H1 (cell line): ENCODE measurements at regions not wholly inside any gene's neighbourhood (a gene's known extent, or its start where the extent isn't known, plus 50 kb on each side); places are given as distances from the start of the nearest gene placed in this dataset.

Experiments used
- CTCF ChIA-PET: fragments of 300-600 bp; sonication (Branson Sonifier 250); formaldehyde crosslinking; loops from one replicate; lab custom pipeline; 2021; ENCODE audit not compliant: partially characterized antibody; lab: Charles Lee
- POLR2A ChIA-PET: fragments of 300-600 bp; sonication (Branson Sonifier 250); formaldehyde crosslinking; loops from one replicate; lab custom pipeline; 2021; ENCODE audit warnings: inconsistent platforms; ENCODE audit not compliant: partially characterized antibody; lab: Charles Lee
- DNase-seq, 2 experiments: peaks; one replicate each; pipeline versions ENCODE4 v3.0.0 to v3.0.0-alpha.2; 2010 to 2022; ENCODE audit warnings: low spot score in 2 of 2, low read depth in 1 of 2, mixed read lengths in 1 of 2
- FAIRE-seq: peaks from 2 replicates; lab custom pipeline; 2011; peaks lifted over from hg19 to GRCh38; lab: Jason Lieb, UNC
- H2AFZ ChIP-seq: 2 replicates; pipeline ENCODE4 v1.8.1; 2012; ENCODE audit warnings: low read length, inconsistent platforms
- H2AK5ac ChIP-seq: 2 replicates; pipeline ENCODE4 v1.6.1; 2013; ENCODE audit warnings: low read depth, low read length
- H2BK120ac ChIP-seq: replicated peaks from 2 replicates; pipeline ENCODE3; 2013; ENCODE audit warnings: low read depth, low read length, inconsistent platforms
- H2BK12ac ChIP-seq: 2 replicates; pipeline ENCODE4 v1.6.1; 2013; ENCODE audit warnings: low read depth, low read length
- H2BK15ac ChIP-seq: 2 replicates; pipeline ENCODE4 v1.6.1; 2013; ENCODE audit warnings: low read length
- H2BK20ac ChIP-seq: 2 replicates; pipeline ENCODE4 v1.6.1; 2013; ENCODE audit warnings: low read length
- H2BK5ac ChIP-seq: 2 replicates; pipeline ENCODE4 v1.6.1; 2013; ENCODE audit warnings: low read depth, low read length
- H3K14ac ChIP-seq: 2 replicates; pipeline ENCODE4 v1.6.1; 2013; ENCODE audit warnings: inconsistent platforms; ENCODE audit not compliant: insufficient read length
- H3K18ac ChIP-seq: 2 replicates; pipeline ENCODE4 v1.6.1; 2013; ENCODE audit warnings: low read length; ENCODE audit errors: extremely low read depth
- H3K23ac ChIP-seq: 2 replicates; pipeline ENCODE4 v1.6.1; 2013; ENCODE audit warnings: inconsistent platforms; ENCODE audit not compliant: insufficient read length
- H3K23me2 ChIP-seq: 2 replicates; pipeline ENCODE4 v1.6.1; 2013; ENCODE audit warnings: low read depth, low read length
- H3K27ac ChIP-seq: 2 replicates; pipeline ENCODE4 v1.6.1; 2011; ENCODE audit warnings: low read depth, low read length, inconsistent platforms
- H3K27me3 ChIP-seq, 4 experiments: replicated peaks in 1 of 4; 1 replicate in 1 of 4; 2 replicates in 3 of 4; pipeline versions ENCODE4 v1.6.1 to v1.8.1; 2011 to 2013; ENCODE audit warnings: low read length in 3 of 4, mild to moderate bottlenecking in 3 of 4, inconsistent platforms in 2 of 4, mixed read lengths in 2 of 4, moderate library complexity in 1 of 4; ENCODE audit not compliant: control insufficient read depth in 3 of 4, insufficient read depth in 3 of 4; ENCODE audit errors: extremely low read depth in 1 of 4
- H3K36me3 ChIP-seq, 4 experiments: 2 replicates each; pipeline versions ENCODE4 v1.6.1 to v1.8.1; 2011 to 2013; ENCODE audit warnings: mild to moderate bottlenecking in 4 of 4, low read length in 3 of 4, moderate library complexity in 2 of 4, control low read depth in 1 of 4, inconsistent platforms in 1 of 4; ENCODE audit not compliant: insufficient read depth in 4 of 4, control insufficient read depth in 2 of 4
- H3K4ac ChIP-seq: replicated peaks from 2 replicates; pipeline ENCODE3; 2013; ENCODE audit warnings: low read length, low read depth, mixed read lengths, inconsistent platforms; ENCODE audit not compliant: insufficient read length
- H3K4me1 ChIP-seq, 4 experiments: replicated peaks in 1 of 4; 1 replicate in 1 of 4; 2 replicates in 3 of 4; pipeline versions ENCODE4 v1.6.1 to v1.8.1; 2011 to 2013; ENCODE audit warnings: low read length in 3 of 4, inconsistent platforms in 2 of 4, mixed read lengths in 1 of 4; ENCODE audit not compliant: insufficient read depth in 4 of 4, control insufficient read depth in 3 of 4
- H3K4me2 ChIP-seq, 2 experiments: 2 replicates each; pipeline versions ENCODE4 v1.6.1 to v1.8.1; 2011 to 2013; ENCODE audit warnings: low read depth in 2 of 2, low read length in 2 of 2, control low read depth in 1 of 2, inconsistent platforms in 1 of 2, mild to moderate bottlenecking in 1 of 2; ENCODE audit not compliant: insufficient read depth in 1 of 2
- H3K4me3 ChIP-seq, 4 experiments: fragments of 200-600, 300-600 bp in 1 of 4; sonication (generic), shearing (Covaris generic), sonication (Bioruptor Twin) in 1 of 4; 2 replicates each; pipeline versions ENCODE4 v1.5.1 to v1.8.1; 2011 to 2016; ENCODE audit warnings: low read length in 4 of 4, low read depth in 3 of 4, control low read depth in 2 of 4, inconsistent platforms in 2 of 4, mild to moderate bottlenecking in 2 of 4, mixed read lengths in 1 of 4, moderate library complexity in 1 of 4; ENCODE audit not compliant: insufficient read depth in 2 of 4; ENCODE audit errors: extremely low read depth in 1 of 4
- H3K56ac ChIP-seq: replicated peaks from 2 replicates; pipeline ENCODE3; 2013; ENCODE audit warnings: low read depth, mild to moderate bottlenecking, mixed read lengths, low read length, inconsistent platforms; ENCODE audit not compliant: insufficient read length
- H3K79me1 ChIP-seq: 2 replicates; pipeline ENCODE4 v1.6.1; 2013; ENCODE audit warnings: low read depth, low read length, control low read depth
- H3K79me2 ChIP-seq, 2 experiments: 2 replicates each; pipeline versions ENCODE4 v1.6.1 to v1.8.1; 2012 to 2013; ENCODE audit warnings: low read length in 2 of 2, mild to moderate bottlenecking in 2 of 2, inconsistent platforms in 1 of 2; ENCODE audit not compliant: insufficient read depth in 2 of 2, control insufficient read depth in 1 of 2
- H3K9ac ChIP-seq, 4 experiments: replicated peaks in 1 of 4; 1 replicate in 1 of 4; 2 replicates in 3 of 4; pipeline versions ENCODE4 v1.6.1 to v1.8.1; 2011 to 2013; ENCODE audit warnings: low read depth in 3 of 4, low read length in 3 of 4, control low read depth in 2 of 4, mild to moderate bottlenecking in 2 of 4, moderate library complexity in 2 of 4, inconsistent platforms in 1 of 4; ENCODE audit errors: extremely low read depth in 1 of 4
- H3K9me3 ChIP-seq, 2 experiments: 2 replicates each; pipeline versions ENCODE4 v1.6.1 to v1.8.1; 2012 to 2013; ENCODE audit warnings: mild to moderate bottlenecking in 2 of 2, moderate library complexity in 2 of 2, control low read depth in 1 of 2, inconsistent platforms in 1 of 2, low read depth in 1 of 2, low read length in 1 of 2, mixed read lengths in 1 of 2; ENCODE audit not compliant: insufficient read depth in 2 of 2
- H4K20me1 ChIP-seq, 2 experiments: replicated peaks in 1 of 2; 2 replicates each; pipeline versions ENCODE3 to v1.8.1; 2011 to 2013; ENCODE audit warnings: inconsistent platforms in 2 of 2, low read length in 2 of 2, mild to moderate bottlenecking in 1 of 2; ENCODE audit not compliant: insufficient read depth in 2 of 2, control insufficient read depth in 1 of 2
- H4K5ac ChIP-seq: 2 replicates; pipeline ENCODE4 v1.6.1; 2013; ENCODE audit warnings: low read length, low read depth, mixed read lengths, inconsistent platforms; ENCODE audit not compliant: insufficient read length
- H4K8ac ChIP-seq: 2 replicates; pipeline ENCODE4 v1.8.0; 2013; ENCODE audit warnings: mild to moderate bottlenecking, moderate library complexity, low read length, inconsistent platforms; ENCODE audit not compliant: insufficient read depth; ENCODE audit errors: extremely low read depth
- H4K91ac ChIP-seq: replicated peaks from 2 replicates; pipeline ENCODE3; 2013; ENCODE audit warnings: low read length, mixed read lengths, inconsistent platforms; ENCODE audit not compliant: insufficient read length
- ASH2L ChIP-seq: fragments of 200-600, 300-600 bp; sonication (generic); IDR thresholded peaks from one replicate; pipeline ENCODE4 v1.7.1; 2017; ENCODE audit warnings: low read length
- CBX5 ChIP-seq: fragments of 300-800, 300-1000 bp; sonication (generic); IDR thresholded peaks from 2 replicates; pipeline ENCODE4 v1.7.1; 2016; ENCODE audit warnings: antibody characterized with exemption, low read length, low read depth
- CTBP2 ChIP-seq: IDR thresholded peaks from 2 replicates; pipeline ENCODE4 v1.7.0; 2011; ENCODE audit warnings: borderline replicate concordance, mild to moderate bottlenecking, moderate library complexity, mixed read lengths, low read length; ENCODE audit not compliant: insufficient read depth, insufficient read length
- EZH2 ChIP-seq: fragments of 200-600 bp; sonication (generic); IDR thresholded peaks from 2 replicates; pipeline ENCODE4 v1.7.1; 2012; ENCODE audit warnings: low read depth, mild to moderate bottlenecking, moderate library complexity, low read length, inconsistent platforms; ENCODE audit not compliant: severe bottlenecking
- GTF2F1 ChIP-seq: IDR thresholded peaks from 2 replicates; pipeline ENCODE4 v1.6.1; 2012; ENCODE audit warnings: low read depth, low read length, improper control_type of control experiment, borderline replicate concordance
- JUND ChIP-seq: IDR thresholded peaks from 2 replicates; pipeline ENCODE4 v1.6.1; 2011; ENCODE audit warnings: mild to moderate bottlenecking, improper control_type of control experiment, low read length
- KDM4A ChIP-seq: IDR thresholded peaks from one replicate; pipeline ENCODE4 v1.7.1; 2012; ENCODE audit warnings: low read depth, mild to moderate bottlenecking, moderate library complexity, low read length, inconsistent platforms; ENCODE audit not compliant: severe bottlenecking
- TCF12 ChIP-seq: IDR thresholded peaks from 2 replicates; pipeline ENCODE4 v1.6.1; 2011; ENCODE audit warnings: low read depth, mild to moderate bottlenecking, low read length
- ZNF274 ChIP-seq: IDR thresholded peaks from 2 replicates; pipeline ENCODE4 v1.7.0; 2012; ENCODE audit warnings: low read length, borderline replicate concordance; ENCODE audit errors: extremely low read depth
- WGBS, 2 experiments: shearing (Covaris generic) in 1 of 2; methylation state at CpG; one replicate each; pipeline versions ENCODE4 v1.1.6 to v1.1.7; 2013 to 2015; ENCODE audit warnings: low lambda C conversion rate in 2 of 2, mixed read lengths in 2 of 2, inconsistent platforms in 1 of 2, low coverage in 1 of 2, missing lambda C conversion rate in 1 of 2; ENCODE audit not compliant: insufficient replicate concordance in 2 of 2, insufficient coverage in 1 of 2, insufficient read length in 1 of 2; ENCODE audit errors: extremely low coverage in 1 of 2, missing lambda C conversion rate in 1 of 2; 5-methylcytosine and 5-hydroxymethylcytosine counted together
- TF ChIP-seq, protein P1 (sequence below): IDR thresholded peaks from 2 replicates; pipeline ENCODE4 v1.6.1; 2011; ENCODE audit warnings: low read length, improper control_type of control experiment
- TF ChIP-seq, protein P2 (sequence below), 3 experiments: IDR thresholded peaks; 1 replicate in 2 of 3; 2 replicates in 1 of 3; pipeline versions ENCODE4 v1.5.1 to v1.6.1; 2011; ENCODE audit warnings: low read length in 3 of 3, mild to moderate bottlenecking in 3 of 3, inconsistent platforms in 2 of 3, low read depth in 1 of 3, moderate library complexity in 1 of 3; ENCODE audit not compliant: insufficient read depth in 1 of 3; ENCODE audit errors: control extremely low read depth in 1 of 3

DNA sequence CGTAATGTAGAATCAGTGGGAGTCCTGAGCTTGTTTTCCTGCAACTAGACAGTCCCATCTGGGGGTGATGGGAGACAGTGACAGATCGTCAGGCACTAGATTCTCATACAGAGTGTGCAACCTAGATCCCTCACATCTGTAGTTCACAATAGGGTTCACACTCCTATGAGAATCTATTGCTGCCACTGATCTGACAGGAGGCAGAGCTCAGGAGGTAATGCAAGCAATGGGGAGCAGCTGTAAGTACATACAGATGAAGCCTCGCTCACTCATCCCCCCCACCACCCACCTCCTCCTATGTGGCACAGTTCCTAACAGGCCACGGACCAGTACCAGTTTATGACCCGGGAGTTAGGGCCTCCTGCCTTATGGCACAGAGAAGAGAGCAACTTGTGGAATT is 116.2 kb upstream of the PIK3R1 start:
- no peak overlapping the region for H2BK20ac ChIP-seq
- no peak overlapping the region for H3K18ac ChIP-seq
- H3K56ac ChIP-seq, result no peak overlapping the region
- H3K4me2 ChIP-seq, result no peak overlapping the region
- no peaks in the 10 kb centered on the region for H3K23me2 ChIP-seq
- H3K36me3 ChIP-seq, result no peaks in the 10 kb centered on the region
- FAIRE-seq, result no peak
- CTCF ChIA-PET, result no interaction called here
- no peaks in the 10 kb centered on the region; a peak in 1 of 4 replicates for H3K9me3 ChIP-seq
- H2BK5ac ChIP-seq, result no peak overlapping the region
- no peak overlapping the region for H2AK5ac ChIP-seq
- H3K4ac ChIP-seq, result no peak overlapping the region
- no peak overlapping the region for H3K4me3 ChIP-seq
- H3K14ac ChIP-seq, result no peak overlapping the region
- no peak overlapping the region for H2BK12ac ChIP-seq
- no peaks in the 10 kb centered on the region for H3K79me1 ChIP-seq
- no peak overlapping the region for H4K91ac ChIP-seq
- H4K5ac ChIP-seq, result no peak overlapping the region
- no peak overlapping the region for H2AFZ ChIP-seq
- H3K9ac ChIP-seq, result no peak overlapping the region
- H3K4me1 ChIP-seq, result no peaks in the 10 kb centered on the region
- H4K8ac ChIP-seq, result no peak overlapping the region
- H3K27me3 ChIP-seq, result no peaks in the 10 kb centered on the region
- POLR2A ChIA-PET, result no interaction called here
- no peak overlapping the region for H3K23ac ChIP-seq
- DNase-seq, result no peak
- no peak overlapping the region for H3K27ac ChIP-seq
- H2BK120ac ChIP-seq, result no peak overlapping the region
- no peaks in the 10 kb centered on the region for H4K20me1 ChIP-seq
- H3K79me2 ChIP-seq, result no peaks in the 10 kb centered on the region
- WGBS, 2 experiments, result 94% methylated on average over 5 of the region's 5 CpGs; no CpG with 5 or more reads in 1 of the 2 experiments
- H2BK15ac ChIP-seq, result no peak overlapping the region
- TF ChIP-seq, protein P1, sequence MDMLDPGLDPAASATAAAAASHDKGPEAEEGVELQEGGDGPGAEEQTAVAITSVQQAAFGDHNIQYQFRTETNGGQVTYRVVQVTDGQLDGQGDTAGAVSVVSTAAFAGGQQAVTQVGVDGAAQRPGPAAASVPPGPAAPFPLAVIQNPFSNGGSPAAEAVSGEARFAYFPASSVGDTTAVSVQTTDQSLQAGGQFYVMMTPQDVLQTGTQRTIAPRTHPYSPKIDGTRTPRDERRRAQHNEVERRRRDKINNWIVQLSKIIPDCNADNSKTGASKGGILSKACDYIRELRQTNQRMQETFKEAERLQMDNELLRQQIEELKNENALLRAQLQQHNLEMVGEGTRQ, result no peak
- TF ChIP-seq KDM4A (no peak), JUND (no peak), CTBP2 (no peak), CBX5 (no peak), TCF12 (no peak), EZH2 (no peak), ASH2L (no peak), ZNF274 (no peak), GTF2F1 (no peak)
- TF ChIP-seq, protein P2, sequence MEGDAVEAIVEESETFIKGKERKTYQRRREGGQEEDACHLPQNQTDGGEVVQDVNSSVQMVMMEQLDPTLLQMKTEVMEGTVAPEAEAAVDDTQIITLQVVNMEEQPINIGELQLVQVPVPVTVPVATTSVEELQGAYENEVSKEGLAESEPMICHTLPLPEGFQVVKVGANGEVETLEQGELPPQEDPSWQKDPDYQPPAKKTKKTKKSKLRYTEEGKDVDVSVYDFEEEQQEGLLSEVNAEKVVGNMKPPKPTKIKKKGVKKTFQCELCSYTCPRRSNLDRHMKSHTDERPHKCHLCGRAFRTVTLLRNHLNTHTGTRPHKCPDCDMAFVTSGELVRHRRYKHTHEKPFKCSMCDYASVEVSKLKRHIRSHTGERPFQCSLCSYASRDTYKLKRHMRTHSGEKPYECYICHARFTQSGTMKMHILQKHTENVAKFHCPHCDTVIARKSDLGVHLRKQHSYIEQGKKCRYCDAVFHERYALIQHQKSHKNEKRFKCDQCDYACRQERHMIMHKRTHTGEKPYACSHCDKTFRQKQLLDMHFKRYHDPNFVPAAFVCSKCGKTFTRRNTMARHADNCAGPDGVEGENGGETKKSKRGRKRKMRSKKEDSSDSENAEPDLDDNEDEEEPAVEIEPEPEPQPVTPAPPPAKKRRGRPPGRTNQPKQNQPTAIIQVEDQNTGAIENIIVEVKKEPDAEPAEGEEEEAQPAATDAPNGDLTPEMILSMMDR (IDR thresholded peaks at IDR 0.05; ENCODE audit: control extremely low read depth in 1 of 3, insufficient read depth in 1 of 3, low read depth in 1 of 3, low read length in 3 of 3), result no peak
